Suppressor macrophage (primary cell): ENCODE measurements at regions not wholly inside any gene's neighbourhood (a gene's known extent, or its start where the extent isn't known, plus 50 kb on each side); places are given as distances from the start of the nearest gene placed in this dataset.

ENCODE experiments used
- DNase-seq, 4 experiments: peaks; one replicate each; pipeline ENCODE4 v3.0.0-alpha.2; 2020 to 2022

DNA sequence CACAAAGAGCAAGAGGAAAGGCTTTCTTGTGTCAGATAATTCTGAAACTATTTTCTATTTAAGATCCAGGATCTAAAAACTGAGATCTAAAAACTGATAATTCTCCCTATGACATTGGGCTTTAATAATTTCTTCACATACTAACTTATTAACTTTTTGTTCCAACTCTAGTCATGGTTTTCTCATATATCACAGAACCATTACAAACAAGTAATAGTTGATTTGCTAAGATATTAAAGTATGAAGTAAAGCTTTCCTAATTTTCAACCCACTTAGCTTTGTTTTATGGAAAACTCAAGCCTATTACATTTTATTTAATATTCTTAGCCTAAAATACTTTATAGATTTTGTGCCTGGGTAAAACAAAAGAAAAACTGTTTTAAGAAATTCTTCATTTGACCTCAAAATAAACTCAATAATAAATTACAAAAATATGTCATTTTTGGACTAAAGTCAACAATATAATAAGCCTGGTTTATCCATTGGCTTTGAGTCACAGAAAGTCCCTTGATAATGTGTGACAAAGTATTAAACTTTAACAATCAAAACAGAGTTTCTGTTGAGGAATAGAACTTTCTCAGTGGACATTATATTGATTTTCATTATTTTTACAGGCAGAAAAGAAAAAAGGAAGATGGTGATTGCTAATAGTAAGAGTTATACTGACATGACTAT is 1142.9 kb upstream of the SORCS1 start:
- no peak for DNase-seq

DNA sequence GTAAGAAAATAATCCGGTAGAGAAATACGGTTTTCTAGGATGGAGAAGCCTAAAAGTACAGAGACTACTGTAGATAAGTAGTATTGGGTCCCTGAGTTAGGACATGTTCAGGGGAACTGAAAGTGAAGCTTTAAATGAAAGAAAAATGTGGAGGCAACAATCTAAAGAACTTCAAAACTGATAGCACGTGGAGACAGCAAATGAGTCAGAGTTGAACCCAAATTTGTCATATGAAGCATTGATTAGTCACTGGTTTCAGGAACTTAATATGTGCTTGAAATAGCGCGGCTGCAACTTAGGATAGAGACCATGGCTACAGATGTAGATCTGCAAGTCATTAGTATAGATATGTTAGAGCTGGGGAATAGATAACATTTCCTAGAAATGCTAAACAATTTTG is 1138.6 kb upstream of the SORCS1 start:
- no peak for DNase-seq

DNA sequence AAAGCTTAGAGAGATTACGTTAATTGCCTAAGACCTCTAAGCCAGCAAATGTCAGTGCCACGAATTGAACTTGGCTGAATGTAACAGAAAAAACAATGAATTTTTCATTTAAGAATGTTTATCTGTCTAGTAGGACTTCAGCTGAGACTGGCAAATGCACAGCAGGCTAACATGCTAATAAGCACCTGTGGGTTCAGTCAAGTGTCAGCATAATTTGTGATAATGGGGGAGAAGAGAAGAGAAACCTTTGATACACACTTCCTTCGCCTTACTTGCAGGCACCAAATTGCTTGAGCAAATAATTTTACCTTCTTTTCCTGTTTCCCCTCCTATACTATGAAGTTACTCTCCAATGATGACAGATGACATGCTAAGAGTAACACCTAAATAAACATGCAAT is 1136.5 kb upstream of the SORCS1 start:
- DNase-seq, result no peak

DNA sequence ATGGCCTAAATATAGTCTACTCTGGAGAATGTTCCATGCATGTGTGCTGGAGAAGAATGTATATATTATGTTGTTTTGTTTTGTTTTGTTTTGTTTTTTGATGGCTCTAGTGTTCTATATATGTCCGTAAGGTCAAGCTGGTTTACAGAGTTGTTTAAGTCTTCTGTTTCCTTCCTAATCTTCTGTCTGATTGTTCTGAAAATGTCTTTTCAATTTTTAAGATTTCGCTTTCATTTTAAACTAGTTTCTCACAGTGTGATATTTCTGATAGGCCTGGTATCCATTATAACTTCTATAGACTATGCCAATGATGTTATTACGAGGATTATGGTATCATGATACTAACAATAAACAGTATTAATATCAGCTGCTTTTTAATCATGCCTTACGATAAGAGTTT is 1126.3 kb upstream of the SORCS1 start:
- no peak for DNase-seq

DNA sequence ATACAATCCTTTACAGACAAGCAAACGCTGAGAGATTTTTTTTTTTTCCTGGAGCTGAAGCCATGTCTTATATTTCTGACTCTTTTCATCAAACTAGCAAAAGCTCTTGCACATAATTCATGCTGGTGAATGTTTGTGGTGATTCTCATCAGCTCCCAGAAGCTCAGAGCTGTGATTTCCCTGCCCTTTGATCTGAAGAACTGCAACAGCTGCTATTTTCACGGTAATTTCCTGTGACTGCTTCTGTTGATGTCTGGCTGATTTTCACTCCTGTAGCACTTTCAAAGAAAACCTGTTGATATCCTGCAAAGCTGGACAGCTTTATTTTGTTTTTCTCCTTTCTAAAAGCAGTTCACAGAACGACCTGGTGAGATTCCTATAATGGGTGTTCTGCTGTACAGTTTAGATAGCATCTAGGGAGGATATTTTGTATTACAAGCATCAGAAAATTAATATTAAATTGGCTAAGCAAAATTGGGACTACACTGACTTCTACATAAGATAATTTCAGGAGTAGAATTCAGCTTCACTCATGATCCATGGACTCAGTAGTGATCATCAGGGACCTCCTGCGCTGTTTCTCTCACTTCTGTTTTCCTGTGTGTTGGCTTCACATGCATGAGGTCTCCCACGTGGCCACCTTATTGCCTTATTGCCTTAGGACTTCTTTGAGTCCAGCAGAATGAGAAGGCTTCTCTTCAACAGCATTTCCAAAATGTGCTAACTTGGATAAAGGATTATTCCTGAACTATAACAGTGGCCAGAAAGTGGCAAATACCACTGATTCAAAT is 1111.6 kb upstream of the SORCS1 start:
- DNase-seq, result no peak

DNA sequence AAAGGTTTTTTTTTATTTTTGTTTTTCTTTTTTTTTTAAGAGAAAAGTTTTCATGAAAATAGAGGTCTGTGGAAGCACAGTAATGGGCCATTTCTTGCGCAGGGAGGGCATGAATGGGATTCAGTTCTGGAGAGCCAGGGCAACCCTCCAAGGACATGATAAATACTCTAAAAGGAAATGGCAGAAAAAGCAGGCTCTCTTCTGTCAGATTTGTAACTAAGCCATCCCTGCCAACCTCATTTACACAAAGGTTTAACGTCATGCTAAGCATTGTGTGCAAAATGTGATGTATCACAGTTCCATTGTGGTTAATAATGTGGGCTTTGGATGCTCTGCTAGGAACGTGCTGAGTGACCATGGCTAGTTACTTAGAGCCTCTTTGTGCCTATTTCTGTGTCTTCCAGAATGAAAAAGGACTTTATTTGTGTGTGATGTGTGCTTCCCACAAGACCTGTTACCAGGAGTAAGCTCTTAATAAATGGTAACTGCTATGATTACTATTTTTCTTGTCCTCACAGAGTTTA is 1095.9 kb upstream of the SORCS1 start:
- DNase-seq, result no peak

DNA sequence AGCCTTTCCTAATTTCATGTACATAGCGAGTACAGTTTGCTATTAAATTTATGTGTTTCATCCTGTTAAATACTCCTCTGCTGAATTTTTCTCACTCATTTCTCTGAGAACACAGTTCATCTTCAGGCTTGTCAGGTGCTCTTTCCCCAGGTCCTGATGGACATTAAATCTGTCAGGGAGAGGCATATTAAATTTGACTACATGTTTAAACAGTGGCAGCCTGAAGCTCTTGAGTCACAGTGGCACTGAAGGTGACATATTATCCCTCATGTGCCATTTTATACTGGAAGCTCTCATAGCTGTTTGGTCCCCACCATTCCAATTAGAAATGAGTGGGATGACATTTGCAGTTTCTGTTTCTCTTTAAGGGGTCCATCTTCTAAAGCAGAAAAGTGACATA is 1089.6 kb upstream of the SORCS1 start:
- DNase-seq, result no peak

DNA sequence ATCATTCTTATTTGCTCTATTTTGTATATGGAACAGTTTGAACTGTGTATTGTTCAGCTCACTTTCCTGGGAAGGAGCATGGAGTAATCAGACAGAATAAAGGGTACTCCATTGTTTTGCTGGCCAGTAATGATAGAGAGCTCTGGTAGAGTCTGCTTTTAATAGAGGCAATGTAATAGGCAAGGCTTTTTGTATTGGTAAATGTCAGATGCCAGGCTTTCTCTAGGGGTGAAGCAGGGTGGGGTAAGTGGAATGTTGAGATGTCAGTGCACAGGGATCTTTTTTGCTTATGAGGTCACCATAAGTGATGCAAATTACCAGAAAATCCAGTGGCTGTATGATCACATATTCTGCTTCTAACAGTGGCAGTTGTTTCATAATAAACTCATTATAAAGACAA is 1088.3 kb upstream of the SORCS1 start:
- no peak for DNase-seq

DNA sequence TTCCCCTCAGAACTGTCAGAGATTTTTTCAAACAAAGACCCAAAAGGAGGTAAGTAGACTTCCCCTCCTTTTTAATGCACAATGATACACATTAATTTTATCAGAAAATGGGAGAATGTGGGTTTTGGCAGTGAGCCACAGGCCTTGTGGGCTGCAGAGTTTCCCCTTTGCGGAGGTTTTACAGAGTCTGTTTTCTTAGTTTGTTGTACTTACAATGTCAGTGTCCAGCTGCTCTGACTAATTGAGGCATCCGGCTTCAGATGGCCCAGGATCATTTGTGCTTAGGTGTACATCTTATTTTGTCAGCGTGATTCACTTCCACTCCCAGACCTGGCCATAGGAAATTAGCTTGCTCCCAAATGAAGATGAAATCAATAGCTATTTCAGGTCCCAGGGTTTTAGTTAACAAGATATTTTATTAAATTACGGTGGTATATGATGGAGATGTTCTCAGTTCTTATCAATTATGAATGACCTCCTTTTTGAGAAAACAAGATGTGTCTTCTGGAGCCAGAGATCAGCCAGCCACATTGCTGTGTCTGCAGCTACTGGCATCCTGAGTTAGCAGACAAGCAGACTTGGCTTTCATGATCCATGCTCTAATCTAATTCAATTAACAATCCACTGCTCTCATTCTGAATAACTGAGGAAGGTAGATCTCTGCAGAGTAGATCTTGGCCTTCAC is 1086.6 kb upstream of the SORCS1 start:
- no peak for DNase-seq

DNA sequence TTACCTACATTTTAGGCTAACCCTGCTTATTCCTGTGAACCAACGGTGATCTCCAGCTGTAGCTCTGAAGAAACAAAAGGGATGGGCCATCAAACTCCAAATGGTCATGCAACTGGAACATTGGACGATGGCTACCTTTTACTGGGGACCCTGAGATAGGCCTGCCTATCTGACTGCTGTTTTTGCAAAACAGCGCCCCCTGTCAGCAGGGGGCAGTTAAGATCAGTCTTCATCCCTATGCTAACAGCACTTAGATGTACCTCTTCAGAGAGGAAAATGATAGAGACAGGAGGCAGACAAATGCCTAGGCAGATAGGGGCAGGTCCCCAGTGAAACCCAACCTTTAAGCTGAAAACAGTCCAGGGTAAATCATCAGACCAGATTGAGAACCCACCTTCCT is 1085.4 kb upstream of the SORCS1 start:
- DNase-seq, result no peak

DNA sequence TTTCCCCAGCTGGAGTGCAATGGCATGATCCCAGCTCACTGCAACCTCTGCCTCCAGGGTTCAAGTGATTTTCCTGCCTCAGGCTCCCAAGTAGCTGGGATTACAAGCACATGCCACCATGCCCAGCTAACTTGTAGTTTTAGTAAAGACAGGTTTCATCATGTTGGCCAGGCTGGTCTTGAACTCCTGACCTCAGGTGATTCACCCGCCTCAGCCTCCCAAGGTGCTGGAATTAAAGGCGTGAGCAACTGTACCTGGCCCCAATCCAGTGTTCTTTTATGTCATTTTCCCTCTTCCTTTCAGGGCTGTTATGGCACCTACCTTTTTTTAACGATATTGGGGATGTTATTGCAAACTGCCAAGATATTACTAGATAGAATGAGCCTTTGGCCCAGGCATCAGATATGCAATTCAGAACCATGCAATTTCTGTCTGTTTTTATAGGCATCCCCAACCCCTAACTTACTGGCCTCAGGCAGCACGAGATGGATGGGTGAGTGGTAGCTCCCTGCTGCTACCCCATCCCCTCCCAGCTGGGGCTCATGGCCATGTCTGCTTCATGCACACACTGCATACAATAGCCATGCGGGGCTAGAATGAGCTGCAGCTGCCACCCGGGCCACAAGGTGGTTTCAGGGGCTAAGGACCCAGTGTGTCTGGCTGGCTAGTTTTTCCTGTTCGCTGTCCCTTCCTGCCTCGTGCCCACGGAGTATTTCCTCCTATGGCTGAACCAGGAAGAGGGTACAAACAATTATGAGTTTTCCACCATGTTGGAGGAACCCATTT is 1080.1 kb upstream of the SORCS1 start:
- no peak for DNase-seq

DNA sequence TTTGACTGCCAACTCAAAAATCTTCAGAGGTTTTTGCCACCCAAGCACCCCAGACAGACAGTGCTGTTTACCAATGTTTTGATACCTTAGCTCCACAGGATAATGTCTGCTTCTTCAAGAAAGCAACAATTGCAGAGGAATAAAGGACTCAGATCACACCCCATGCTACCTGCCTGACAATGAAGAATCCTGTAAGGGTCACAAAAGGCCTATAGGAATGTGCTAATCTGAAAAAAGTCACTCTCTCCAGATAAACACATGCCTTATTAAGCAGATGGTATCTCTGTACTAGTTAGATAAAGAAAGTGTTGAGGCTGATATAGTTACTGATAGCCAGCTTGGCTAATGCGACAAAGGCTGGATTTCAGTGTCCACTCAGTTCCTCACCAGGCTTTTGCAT is 1076.7 kb upstream of the SORCS1 start:
- DNase-seq, result no peak

DNA sequence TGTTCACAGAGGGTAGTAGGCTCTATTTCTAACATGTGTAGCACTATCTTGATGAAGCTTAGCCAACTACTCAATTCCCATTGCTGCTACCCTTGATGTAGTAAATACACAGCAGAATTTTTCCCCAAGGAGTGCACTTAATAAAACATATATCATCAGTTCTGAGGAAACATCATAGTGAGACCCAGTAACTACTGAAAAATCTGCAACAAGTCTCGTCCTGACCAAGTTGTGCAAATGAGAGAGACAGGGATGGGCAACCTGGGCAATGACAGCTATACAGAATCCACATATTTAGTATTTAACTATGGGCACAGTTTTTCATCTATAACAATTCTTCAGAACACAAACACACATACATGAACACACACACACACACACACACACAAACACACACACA is 1073.8 kb upstream of the SORCS1 start:
- no peak for DNase-seq

DNA sequence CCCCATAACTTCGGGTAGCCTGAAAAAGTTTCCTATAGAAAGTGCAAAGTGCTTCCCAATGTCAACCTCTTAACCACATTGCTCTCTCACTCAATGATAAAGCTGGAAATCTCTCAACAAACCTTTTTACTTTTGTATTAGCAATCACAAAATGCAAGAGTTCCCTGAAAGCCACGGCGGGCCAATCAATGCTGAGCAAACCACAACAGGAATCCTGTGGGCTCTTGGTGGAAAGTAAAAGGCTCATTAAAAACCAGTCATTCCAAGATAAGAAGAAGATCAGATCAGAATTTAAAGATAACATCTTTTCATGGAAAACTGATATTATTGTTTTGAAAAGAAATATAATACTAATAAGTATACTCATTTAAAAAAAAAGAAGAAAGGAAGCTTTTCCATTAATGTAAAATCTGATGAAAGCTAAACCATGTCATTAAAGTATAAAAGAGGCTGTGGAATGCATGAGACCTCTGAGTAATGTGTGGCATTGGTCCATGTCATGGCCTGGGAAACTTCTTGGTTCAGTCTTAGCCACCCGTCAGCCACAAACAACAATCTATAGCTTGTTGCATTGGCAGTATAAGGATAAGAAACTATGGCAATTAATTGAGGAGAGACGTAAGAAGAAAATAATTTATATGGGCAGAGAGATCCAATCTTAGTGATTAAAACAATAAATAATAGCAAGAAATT is 1066.1 kb upstream of the SORCS1 start:
- DNase-seq, result no peak

DNA sequence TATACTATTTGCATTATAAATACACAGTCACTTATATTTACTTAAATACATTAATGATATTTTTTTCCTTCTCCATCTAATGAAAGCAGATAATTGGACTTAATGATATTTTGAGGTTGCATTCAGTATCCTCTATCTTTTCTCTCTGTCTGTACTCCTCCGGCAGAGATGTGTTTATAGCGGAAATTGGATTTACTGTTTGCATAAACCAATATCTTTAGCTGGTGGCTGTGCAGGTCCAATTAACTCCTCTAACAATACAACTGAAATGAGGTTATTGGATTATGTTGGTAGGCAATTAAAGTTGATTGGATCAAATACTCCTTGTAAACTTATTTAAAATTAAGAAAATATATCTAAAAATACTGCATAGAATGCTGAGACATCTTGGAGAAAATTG is 1044.2 kb upstream of the SORCS1 start:
- no peak for DNase-seq

DNA sequence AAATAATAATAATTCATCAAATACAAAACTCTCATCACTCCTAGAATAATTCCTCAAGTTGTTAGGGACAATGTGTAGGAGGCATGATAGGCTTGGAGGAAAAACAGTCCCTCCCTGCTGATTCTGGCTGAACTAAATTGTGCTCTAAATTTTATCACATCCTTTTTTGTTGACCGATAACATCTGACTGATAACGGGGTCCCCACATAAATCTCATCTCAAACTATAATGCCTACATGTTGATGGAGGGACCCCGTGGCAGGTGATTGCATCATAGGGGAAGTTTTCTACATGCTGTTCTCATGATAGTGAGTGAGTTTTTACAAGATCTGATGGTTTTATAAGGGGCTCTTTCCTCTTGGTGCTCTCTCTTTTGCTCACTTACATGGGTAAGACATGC is 1043.5 kb upstream of the SORCS1 start:
- DNase-seq, result no peak

DNA sequence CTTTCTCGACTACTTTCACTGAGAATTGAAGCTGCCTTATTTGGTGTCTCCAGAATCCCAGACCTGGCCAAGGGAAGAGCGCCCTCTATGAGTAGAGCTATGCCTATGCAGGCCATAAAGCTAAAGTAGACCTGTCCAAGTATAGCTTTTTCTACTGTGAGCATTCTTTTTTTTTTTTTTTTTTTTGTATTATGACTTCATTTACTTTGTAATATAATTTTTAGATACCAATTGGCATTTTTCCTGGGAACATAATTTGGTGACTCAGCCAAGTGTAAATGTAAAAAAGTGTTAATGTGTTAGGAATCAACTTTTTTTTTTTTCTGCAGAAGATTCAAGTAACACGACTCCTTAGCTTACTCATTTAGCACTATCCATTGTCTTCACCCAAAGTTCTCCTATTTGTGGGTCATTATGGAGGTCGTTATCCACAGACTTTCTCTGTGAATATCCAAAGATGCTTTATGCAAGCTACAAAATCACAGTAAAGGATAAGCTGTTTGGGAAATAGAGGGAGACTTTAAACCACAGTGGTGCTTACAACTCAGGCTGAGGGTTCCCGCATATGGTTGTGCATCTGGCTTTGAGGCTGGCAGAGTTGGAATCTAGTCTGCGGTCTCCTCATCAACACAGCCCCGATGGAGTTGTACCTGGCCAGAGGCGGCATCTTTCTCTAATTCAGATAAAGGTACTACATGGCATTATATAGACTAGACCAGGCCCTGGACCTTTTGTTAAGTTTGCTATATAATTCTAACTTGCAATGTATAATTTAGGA is 1040.2 kb upstream of the SORCS1 start:
- DNase-seq, result peak in 3 of 4 experiments; percentile 14 to 37 (median 25)

DNA sequence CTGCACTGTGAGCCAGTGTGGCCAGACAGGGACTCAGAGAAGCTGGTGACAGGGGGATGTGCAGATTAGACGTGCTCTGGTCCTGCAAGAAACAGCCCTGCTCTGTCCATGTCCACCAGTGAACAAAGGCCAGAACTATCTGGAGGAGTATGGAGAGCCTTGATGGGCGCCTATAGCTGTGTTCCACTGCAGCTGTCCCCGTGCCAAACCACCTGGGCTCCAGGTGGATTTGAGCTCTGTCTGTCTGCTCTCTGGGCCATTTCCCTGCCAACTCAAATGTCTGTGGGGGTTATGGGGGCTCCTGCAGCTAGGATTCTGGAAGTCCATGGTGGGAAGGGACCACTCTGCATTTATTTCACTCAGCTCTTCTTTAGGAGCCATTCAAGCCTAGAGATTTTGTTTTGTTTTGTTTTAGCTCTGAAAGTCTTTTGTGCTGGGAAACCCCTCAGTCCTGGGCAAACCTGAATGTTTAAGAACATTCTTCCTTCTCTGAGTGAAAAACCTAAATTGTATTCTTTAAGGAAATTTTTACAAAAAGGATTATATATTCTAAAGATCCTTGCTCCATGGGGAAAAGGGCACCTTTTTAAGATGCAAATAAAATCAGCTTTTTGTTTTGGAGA is 1039.5 kb upstream of the SORCS1 start:
- DNase-seq, result no peak

DNA sequence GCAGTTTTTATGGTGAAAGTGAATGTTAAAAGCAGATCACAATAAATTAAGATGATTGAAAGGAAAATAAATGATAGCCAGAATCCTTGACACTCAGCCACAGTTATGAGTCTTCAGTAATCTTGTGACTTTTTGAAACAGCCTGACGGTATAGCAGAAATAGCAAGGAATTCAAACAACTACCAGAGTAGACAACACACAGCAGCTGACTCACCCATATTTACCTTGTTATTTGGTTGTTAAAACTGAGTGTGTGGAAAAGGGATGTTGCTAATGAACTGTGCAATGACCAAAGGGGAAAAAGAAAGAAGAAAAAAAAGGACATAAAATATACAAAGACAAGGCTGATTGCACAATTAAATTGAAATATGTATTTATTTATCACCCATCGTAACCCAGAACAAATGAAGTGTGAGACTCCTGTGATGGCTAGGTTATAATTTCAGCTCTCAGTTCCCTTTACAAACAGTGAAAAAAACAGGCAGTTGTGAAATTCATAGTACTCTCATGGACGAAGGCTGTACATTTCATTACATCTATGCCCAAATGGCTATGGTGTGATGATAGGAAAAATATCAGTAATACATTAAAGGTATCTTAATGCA is 1023.0 kb upstream of the SORCS1 start:
- no peak for DNase-seq

DNA sequence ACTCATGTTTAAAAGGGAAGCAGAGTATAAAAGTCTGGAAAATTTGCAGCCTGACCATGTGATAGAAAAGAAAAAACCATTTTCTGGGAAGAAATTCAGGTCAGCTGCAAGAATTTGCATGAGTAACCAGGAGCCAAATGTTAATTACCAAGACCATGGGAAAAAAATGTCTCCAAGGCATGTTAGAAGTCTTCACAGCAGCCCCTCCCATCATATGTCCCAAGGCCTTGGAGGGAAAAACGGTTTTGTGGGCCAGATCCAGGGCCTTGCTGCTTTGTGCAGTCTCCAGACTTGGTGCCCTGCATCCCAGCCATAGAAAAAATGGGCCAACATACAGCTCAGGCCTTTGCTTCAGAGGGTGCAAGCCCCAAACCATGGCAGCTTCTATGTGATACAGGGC is 1019.6 kb upstream of the SORCS1 start:
- DNase-seq, result no peak
